Kidney (tissue), 13 donors: ENCODE measurements at regions not wholly inside any gene's neighbourhood (a gene's known extent, or its start where the extent isn't known, plus 50 kb on each side); places are given as distances from the start of the nearest gene placed in this dataset.

ENCODE experiments used
- DNase-seq, 5 donors: peaks; one replicate each; pipeline ENCODE4 v3.0.0-alpha.2; 2013 to 2020
- FAIRE-seq: peaks from 2 replicates; lab custom pipeline; 2012; peaks lifted over from hg19 to GRCh38; lab: Jason Lieb, UNC
- H3K27ac ChIP-seq, 2 donors: one replicate each; pipeline ENCODE4 v1.7.0; 2013; ENCODE audit warnings: low read depth in 2 of 2, low read length in 2 of 2, inconsistent platforms in 1 of 2
- H3K27me3 ChIP-seq: one replicate; pipeline ENCODE4 v1.7.1; 2013; ENCODE audit warnings: low read length, inconsistent platforms; ENCODE audit not compliant: control insufficient read depth, insufficient read depth
- H3K36me3 ChIP-seq, 3 donors: one replicate each; pipeline versions ENCODE4 v1.7.0 to v1.7.1; 2013; ENCODE audit warnings: low read length in 3 of 3, control low read depth in 1 of 3, inconsistent platforms in 1 of 3; ENCODE audit not compliant: insufficient read depth in 3 of 3, control insufficient read depth in 2 of 3
- H3K4me1 ChIP-seq, 3 donors: one replicate each; pipeline versions ENCODE4 v1.7.0 to v1.7.1; 2013; ENCODE audit warnings: low read length in 3 of 3, inconsistent platforms in 1 of 3, low read depth in 1 of 3; ENCODE audit not compliant: control insufficient read depth in 2 of 3, insufficient read depth in 2 of 3
- H3K4me3 ChIP-seq, 3 donors: one replicate each; pipeline versions ENCODE4 v1.7.0 to v1.8.1; 2013; ENCODE audit warnings: low read length in 3 of 3, control low read depth in 1 of 3, inconsistent platforms in 1 of 3
- H3K9ac ChIP-seq, 3 donors: one replicate each; pipeline versions ENCODE4 v1.7.0 to v1.7.1; 2013; ENCODE audit warnings: low read length in 3 of 3, control low read depth in 1 of 3, inconsistent platforms in 1 of 3
- H3K9me3 ChIP-seq, 3 donors: one replicate each; pipeline versions ENCODE4 v1.7.0 to v1.7.1; 2013; ENCODE audit warnings: low read length in 3 of 3, control low read depth in 1 of 3, inconsistent platforms in 1 of 3; ENCODE audit not compliant: control insufficient read depth in 2 of 3, insufficient read depth in 1 of 3
- intact Hi-C: fragments of 100-400 bp; cut with DNase I; formaldehyde crosslinking; loops from one replicate; pipeline ENCODE4 v1.11.1; 2022
- TF ChIP-seq, protein P1 (sequence below): IDR thresholded peaks from 3 replicates; pipeline ENCODE4 v1.5.1; 2012; ENCODE audit warnings: mild to moderate bottlenecking, moderate library complexity, borderline replicate concordance; ENCODE audit not compliant: insufficient read depth; ENCODE audit errors: extremely low read depth
- donor health status: control.
- donor health status: control.
- donor health status: control.
- donor health status: control.
- donor health status: control.
- donor health status: DM: yes; HTN: yes; CAD: no.
- donor health status: Normal renal cell carcinoma (clear cell type).

GRCh38 chr9:107588393-107588792, 98.8 kb upstream of the KLF4 start:
- TF ChIP-seq, protein P1, sequence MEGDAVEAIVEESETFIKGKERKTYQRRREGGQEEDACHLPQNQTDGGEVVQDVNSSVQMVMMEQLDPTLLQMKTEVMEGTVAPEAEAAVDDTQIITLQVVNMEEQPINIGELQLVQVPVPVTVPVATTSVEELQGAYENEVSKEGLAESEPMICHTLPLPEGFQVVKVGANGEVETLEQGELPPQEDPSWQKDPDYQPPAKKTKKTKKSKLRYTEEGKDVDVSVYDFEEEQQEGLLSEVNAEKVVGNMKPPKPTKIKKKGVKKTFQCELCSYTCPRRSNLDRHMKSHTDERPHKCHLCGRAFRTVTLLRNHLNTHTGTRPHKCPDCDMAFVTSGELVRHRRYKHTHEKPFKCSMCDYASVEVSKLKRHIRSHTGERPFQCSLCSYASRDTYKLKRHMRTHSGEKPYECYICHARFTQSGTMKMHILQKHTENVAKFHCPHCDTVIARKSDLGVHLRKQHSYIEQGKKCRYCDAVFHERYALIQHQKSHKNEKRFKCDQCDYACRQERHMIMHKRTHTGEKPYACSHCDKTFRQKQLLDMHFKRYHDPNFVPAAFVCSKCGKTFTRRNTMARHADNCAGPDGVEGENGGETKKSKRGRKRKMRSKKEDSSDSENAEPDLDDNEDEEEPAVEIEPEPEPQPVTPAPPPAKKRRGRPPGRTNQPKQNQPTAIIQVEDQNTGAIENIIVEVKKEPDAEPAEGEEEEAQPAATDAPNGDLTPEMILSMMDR, result no peak
- intact Hi-C loops, result no loop called here
- Histone ChIP-seq H3K9me3 (no peaks in the 10 kb centered on the region), H3K27ac (no peak overlapping the region), H3K36me3 (no peaks in the 10 kb centered on the region), H3K4me1 (no peaks in the 10 kb centered on the region), H3K4me3 (no peak overlapping the region), H3K27me3 (no peaks in the 10 kb centered on the region), H3K9ac (no peak overlapping the region)
- DNase-seq, result no peak
- FAIRE-seq, result no peak

DNA sequence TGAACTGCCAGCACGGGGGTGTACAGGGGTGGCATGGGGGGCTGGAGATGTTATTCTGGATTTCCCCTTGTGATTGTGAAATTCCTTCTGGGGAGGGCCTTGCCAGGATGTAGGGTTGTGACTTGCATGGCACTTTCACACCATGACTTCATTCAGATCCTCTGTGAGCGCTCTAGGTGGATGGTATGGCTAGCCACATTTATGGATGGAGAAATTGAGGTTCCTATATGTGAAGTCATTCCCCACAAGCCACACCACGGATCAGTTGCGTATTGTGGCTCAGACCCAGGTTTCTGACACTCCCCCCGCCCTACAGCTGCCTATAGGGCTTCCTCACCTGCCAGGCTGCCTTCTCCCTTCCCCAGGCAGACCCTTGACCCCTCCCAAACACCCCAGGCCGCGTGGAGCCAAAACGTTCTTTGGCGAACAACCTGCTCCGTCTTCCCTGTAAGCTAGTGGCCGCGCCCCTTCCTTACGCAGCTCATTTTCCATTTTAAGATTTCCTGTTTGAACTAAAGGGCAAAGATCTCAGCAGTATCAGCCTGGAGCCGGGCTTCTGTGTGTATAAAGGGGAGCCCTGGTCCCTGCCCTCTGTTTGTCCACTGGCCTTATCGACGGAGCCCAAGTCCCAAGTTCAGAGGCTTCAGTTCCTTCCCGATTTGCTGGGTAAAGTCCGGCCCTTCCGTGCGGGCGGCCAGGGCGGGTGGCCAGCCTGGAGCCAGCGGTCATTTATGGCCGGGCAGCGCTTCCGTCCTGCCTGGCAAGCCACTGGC, 97.8 kb upstream of the KLF4 start:
- DNase-seq (peak in 2 of 5 donors; percentile 11 to 79), FAIRE-seq (no peak)
- intact Hi-C loops, result no loop called here
- TF ChIP-seq, protein P1, result no peak
- Histone ChIP-seq H3K9ac (no peak overlapping the region), H3K27me3 (no peaks in the 10 kb centered on the region), H3K36me3 (no peaks in the 10 kb centered on the region), H3K4me1 (no peaks in the 10 kb centered on the region), H3K27ac (peak overlapping the region; percentile 61 to 62), H3K9me3 (no peaks in the 10 kb centered on the region), H3K4me3 (no peak overlapping the region)

DNA sequence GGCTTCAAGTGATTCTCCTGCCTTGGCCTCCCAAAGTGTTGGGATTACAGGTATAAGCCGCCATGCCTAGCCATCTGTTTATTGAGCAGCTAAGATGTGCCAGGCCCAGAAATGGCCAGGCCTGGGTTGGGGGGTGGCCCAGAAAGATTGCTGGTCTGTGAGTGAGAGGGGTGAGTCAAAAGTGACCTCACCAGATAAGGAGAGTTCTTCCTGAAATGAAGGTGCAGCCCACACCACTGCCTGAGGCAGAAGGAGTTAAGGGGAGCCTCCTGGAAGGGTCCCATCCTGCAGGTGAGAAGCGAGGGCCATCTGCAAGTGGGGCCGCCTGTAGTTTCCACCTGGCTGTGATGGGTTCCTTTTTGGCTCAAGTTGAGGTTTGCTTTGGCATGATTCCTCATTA, 96.9 kb upstream of the KLF4 start:
- no peak overlapping the region for H3K4me3 ChIP-seq
- FAIRE-seq (no peak), DNase-seq (no peak)
- no peaks in the 10 kb centered on the region for H3K36me3 ChIP-seq
- no peaks in the 10 kb centered on the region for H3K9me3 ChIP-seq
- TF ChIP-seq, protein P1, result no peak
- H3K9ac ChIP-seq, result no peak overlapping the region
- H3K27ac ChIP-seq, result no peak overlapping the region
- no peaks in the 10 kb centered on the region for H3K27me3 ChIP-seq
- intact Hi-C loops, result no loop called here
- H3K4me1 ChIP-seq, result no peaks in the 10 kb centered on the region
